Lower leg skin (tissue), 3 donors: ENCODE measurements at regions not wholly inside any gene's neighbourhood (a gene's known extent, or its start where the extent isn't known, plus 50 kb on each side); places are given as distances from the start of the nearest gene placed in this dataset.

ENCODE experiments used
- CTCF ChIP-seq, 3 donors: fragments of 450-650 bp; IDR thresholded peaks; one replicate each; pipeline ENCODE4 v1.5.1; 2016; ENCODE audit warnings: antibody characterized with exemption in 3 of 3, mild to moderate bottlenecking in 3 of 3, moderate library complexity in 2 of 3
- POLR2A ChIP-seq, 2 donors: fragments of 450-650 bp; IDR thresholded peaks; one replicate each; pipeline ENCODE4 v1.6.1; 2016 to 2017; ENCODE audit warnings: antibody characterized with exemption in 2 of 2, mild to moderate bottlenecking in 1 of 2, moderate library complexity in 1 of 2

GRCh38 chr4:85222561-85222960, 252.4 kb upstream of the ARHGAP24 start:
- TF ChIP-seq POLR2A (IDR thresholded peaks at IDR 0.05), result no peak
- no peak for TF ChIP-seq CTCF (IDR thresholded peaks at IDR 0.05)
